ENCODE measurements at regions not wholly inside any gene's neighbourhood (a gene's known extent, or its start where the extent isn't known, plus 50 kb on each side); places are given as distances from the start of the nearest gene placed in this dataset.

GRCh38 chr9:129478961-129479630, 141.8 kb downstream of the C9orf50 start:
- Histone ChIP-seq H3K27me3 (ENCODE audit: insufficient read depth, insufficient read length) (no peaks in the 10 kb centered on the region), H3K9ac (ENCODE audit: insufficient read length, low read depth) (no peak overlapping the region), H3K9me3 (ENCODE audit: insufficient read depth, low read length) (peaks cover 14% of the 10 kb centered on the region; the same call in 1 of the 2 replicates), H3K36me3 (ENCODE audit: insufficient read depth, insufficient read length, low read length) (no peaks in the 10 kb centered on the region), H3K4me1 (ENCODE audit: insufficient read depth, insufficient read length) (peaks cover 25% of the 10 kb centered on the region), H3K4me3 (ENCODE audit: insufficient read length, low read depth) (no peak overlapping the region)
- no peak for DNase-seq (ENCODE audit: low read depth, low spot score)
- TF ChIP-seq ZNF274 (IDR thresholded peaks at IDR 0.05; ENCODE audit: low read depth, low read length) = no peak
- no peak for TF ChIP-seq YY1 (IDR thresholded peaks at IDR 0.05; ENCODE audit: insufficient read depth, insufficient read length)
- TF ChIP-seq SUZ12 (IDR thresholded peaks at IDR 0.05; ENCODE audit: extremely low read depth, insufficient read depth, insufficient read length) = no peak

- no peak for TF ChIP-seq SUZ12 (IDR thresholded peaks at IDR 0.05; ENCODE audit: extremely low read depth, insufficient read depth, insufficient read length)
- no peak for TF ChIP-seq ZNF274 (IDR thresholded peaks at IDR 0.05; ENCODE audit: low read depth, low read length)
- TF ChIP-seq YY1 (IDR thresholded peaks at IDR 0.05; ENCODE audit: insufficient read depth, insufficient read length) = no peak
- H3K27me3 ChIP-seq (ENCODE audit: insufficient read depth, insufficient read length) = no peaks in the 10 kb centered on the region
- H3K4me1 ChIP-seq (ENCODE audit: insufficient read depth, insufficient read length) = peaks cover 21% of the 10 kb centered on the region
- H3K9me3 ChIP-seq (ENCODE audit: insufficient read depth, low read length) = peaks cover 14% of the 10 kb centered on the region; the same call in 1 of the 2 replicates
- no peak for DNase-seq (ENCODE audit: low read depth, low spot score)
- no peaks in the 10 kb centered on the region for H3K36me3 ChIP-seq (ENCODE audit: insufficient read depth, insufficient read length, low read length)
- no peak overlapping the region for H3K9ac ChIP-seq (ENCODE audit: insufficient read length, low read depth)
- H3K4me3 ChIP-seq (ENCODE audit: insufficient read length, low read depth) = no peak overlapping the region
Measured at GRCh38 chr9:129478461-129478860, 142.4 kb downstream of the C9orf50 start.

GRCh38 chr9:129476821-129477611, 143.9 kb downstream of the C9orf50 start:
- Histone ChIP-seq H3K9ac (ENCODE audit: insufficient read length, low read depth) (no peak overlapping the region), H3K9me3 (ENCODE audit: insufficient read depth, low read length) (peaks cover 14% of the 10 kb centered on the region; the same call in 1 of the 2 replicates), H3K4me1 (ENCODE audit: insufficient read depth, insufficient read length) (peaks cover 26% of the 10 kb centered on the region), H3K36me3 (ENCODE audit: insufficient read depth, insufficient read length, low read length) (no peaks in the 10 kb centered on the region), H3K4me3 (ENCODE audit: insufficient read length, low read depth) (no peak overlapping the region), H3K27me3 (ENCODE audit: insufficient read depth, insufficient read length) (no peaks in the 10 kb centered on the region)
- DNase-seq (ENCODE audit: low read depth, low spot score) = no peak
- TF ChIP-seq SUZ12 (IDR thresholded peaks at IDR 0.05; ENCODE audit: extremely low read depth, insufficient read depth, insufficient read length) (no peak), YY1 (IDR thresholded peaks at IDR 0.05; ENCODE audit: insufficient read depth, insufficient read length) (no peak), ZNF274 (IDR thresholded peaks at IDR 0.05; ENCODE audit: low read depth, low read length) (no peak)

- DNase-seq (ENCODE audit: low read depth, low spot score) = no peak
- Histone ChIP-seq H3K4me3 (ENCODE audit: insufficient read length, low read depth) (no peak overlapping the region), H3K9ac (ENCODE audit: insufficient read length, low read depth) (no peak overlapping the region), H3K4me1 (ENCODE audit: insufficient read depth, insufficient read length) (peaks cover 16% of the 10 kb centered on the region), H3K36me3 (ENCODE audit: insufficient read depth, insufficient read length, low read length) (no peaks in the 10 kb centered on the region), H3K27me3 (ENCODE audit: insufficient read depth, insufficient read length) (no peaks in the 10 kb centered on the region), H3K9me3 (ENCODE audit: insufficient read depth, low read length) (peaks cover 14% of the 10 kb centered on the region; the same call in 1 of the 2 replicates)
- TF ChIP-seq YY1 (IDR thresholded peaks at IDR 0.05; ENCODE audit: insufficient read depth, insufficient read length) (no peak), ZNF274 (IDR thresholded peaks at IDR 0.05; ENCODE audit: low read depth, low read length) (no peak), SUZ12 (IDR thresholded peaks at IDR 0.05; ENCODE audit: extremely low read depth, insufficient read depth, insufficient read length) (no peak)
Measured at GRCh38 chr9:129474740-129475404, 146.0 kb downstream of the C9orf50 start.

- H3K4me3 ChIP-seq (ENCODE audit: insufficient read length, low read depth) = no peak overlapping the region
- DNase-seq (ENCODE audit: low read depth, low spot score) = no peak
- H3K4me1 ChIP-seq (ENCODE audit: insufficient read depth, insufficient read length) = peaks cover 21% of the 10 kb centered on the region
- no peaks in the 10 kb centered on the region for H3K36me3 ChIP-seq (ENCODE audit: insufficient read depth, insufficient read length, low read length)
- no peak overlapping the region for H3K9ac ChIP-seq (ENCODE audit: insufficient read length, low read depth)
- TF ChIP-seq ZNF274 (IDR thresholded peaks at IDR 0.05; ENCODE audit: low read depth, low read length) (no peak), YY1 (IDR thresholded peaks at IDR 0.05; ENCODE audit: insufficient read depth, insufficient read length) (no peak), SUZ12 (IDR thresholded peaks at IDR 0.05; ENCODE audit: extremely low read depth, insufficient read depth, insufficient read length) (no peak)
- H3K27me3 ChIP-seq (ENCODE audit: insufficient read depth, insufficient read length) = no peaks in the 10 kb centered on the region
- peaks cover 14% of the 10 kb centered on the region; the same call in 1 of the 2 replicates for H3K9me3 ChIP-seq (ENCODE audit: insufficient read depth, low read length)
Measured at GRCh38 chr9:129473523-129474244, 147.2 kb downstream of the C9orf50 start.

GRCh38 chr9:129472651-129473102, 148.2 kb downstream of the C9orf50 start:
- Histone ChIP-seq H3K9ac (ENCODE audit: insufficient read length, low read depth) (no peak overlapping the region), H3K36me3 (ENCODE audit: insufficient read depth, insufficient read length, low read length) (no peaks in the 10 kb centered on the region), H3K27me3 (ENCODE audit: insufficient read depth, insufficient read length) (no peaks in the 10 kb centered on the region), H3K9me3 (ENCODE audit: insufficient read depth, low read length) (peaks cover 14% of the 10 kb centered on the region; the same call in 1 of the 2 replicates), H3K4me3 (ENCODE audit: insufficient read length, low read depth) (no peak overlapping the region), H3K4me1 (ENCODE audit: insufficient read depth, insufficient read length) (peaks cover 21% of the 10 kb centered on the region)
- TF ChIP-seq SUZ12 (IDR thresholded peaks at IDR 0.05; ENCODE audit: extremely low read depth, insufficient read depth, insufficient read length) (no peak), YY1 (IDR thresholded peaks at IDR 0.05; ENCODE audit: insufficient read depth, insufficient read length) (no peak), ZNF274 (IDR thresholded peaks at IDR 0.05; ENCODE audit: low read depth, low read length) (no peak)
- DNase-seq (ENCODE audit: low read depth, low spot score) = no peak
